ENCODE measurements at regions not wholly inside any gene's neighbourhood (a gene's known extent, or its start where the extent isn't known, plus 50 kb on each side); places are given as distances from the start of the nearest gene placed in this dataset.

- no peak for DNase-seq (ENCODE audit: low read depth)
- no peak for TF ChIP-seq CTCF (conservative IDR thresholded peaks at IDR 0.05; ENCODE audit: low read depth, low read length)
- H3K4me3 ChIP-seq (ENCODE audit: low read depth, low read length) = no peak overlapping the region
These were observed 135.5 kb upstream of the PRNP start for GRCh38 chr20:4550740-4551139.

GRCh38 chr20:4549711-4550259 lies 136.5 kb upstream of the PRNP start:
- TF ChIP-seq CTCF (conservative IDR thresholded peaks at IDR 0.05; ENCODE audit: low read depth, low read length) = no peak
- DNase-seq (ENCODE audit: low read depth) = no peak
- H3K4me3 ChIP-seq (ENCODE audit: low read depth, low read length) = no peak overlapping the region

- H3K4me3 ChIP-seq (ENCODE audit: low read depth, low read length) = no peak overlapping the region
- no peak for DNase-seq (ENCODE audit: low read depth)
- no peak for TF ChIP-seq CTCF (conservative IDR thresholded peaks at IDR 0.05; ENCODE audit: low read depth, low read length)
These were observed 137.7 kb upstream of the PRNP start for GRCh38 chr20:4548552-4548951.

- TF ChIP-seq CTCF (conservative IDR thresholded peaks at IDR 0.05; ENCODE audit: low read depth, low read length) = no peak
These were observed 139.5 kb upstream of the PRNP start for GRCh38 chr20:4546786-4547185.

GRCh38 chr20:4546342-4546741 lies 139.9 kb upstream of the PRNP start:
- DNase-seq (ENCODE audit: low read depth) = no peak
- H3K4me3 ChIP-seq (ENCODE audit: low read depth, low read length) = no peak overlapping the region
- no peak for TF ChIP-seq CTCF (conservative IDR thresholded peaks at IDR 0.05; ENCODE audit: low read depth, low read length)

More at GRCh38 chr20:4546786-4547185, 139.5 kb upstream of the PRNP start:
- no peak overlapping the region for H3K4me3 ChIP-seq (ENCODE audit: low read depth, low read length)
- DNase-seq (ENCODE audit: low read depth) = no peak

GRCh38 chr20:4545526-4545925 lies 140.7 kb upstream of the PRNP start:
- H3K4me3 ChIP-seq (ENCODE audit: low read depth, low read length) = no peak overlapping the region
- no peak for TF ChIP-seq CTCF (conservative IDR thresholded peaks at IDR 0.05; ENCODE audit: low read depth, low read length)
- no peak for DNase-seq (ENCODE audit: low read depth)

GRCh38 chr20:4544765-4545164 lies 141.5 kb upstream of the PRNP start:
- no peak for DNase-seq (ENCODE audit: low read depth)
- TF ChIP-seq CTCF (conservative IDR thresholded peaks at IDR 0.05; ENCODE audit: low read depth, low read length) = no peak
- H3K4me3 ChIP-seq (ENCODE audit: low read depth, low read length) = no peak overlapping the region
